Stimulated activated CD4-positive, alpha-beta T cell treated with anti-CD3 and anti-CD28 coated beads, Interleukin-12 subunit alpha, Interleukin-12 subunit beta, amount 100 ng/mL, for 24 hours (primary cell): ENCODE measurements at regions not wholly inside any gene's neighbourhood (a gene's known extent, or its start where the extent isn't known, plus 50 kb on each side); places are given as distances from the start of the nearest gene placed in this dataset.

Experiments used
- DNase-seq, 2 experiments: peaks; one replicate each; pipeline ENCODE4 v3.0.0-alpha.2; 2020; ENCODE audit warnings: low read depth in 2 of 2

GRCh38 chr14:22159099-22159498, 429.9 kb downstream of the DAD1 start:
- DNase-seq = no peak

- DNase-seq = no peak
Observed at GRCh38 chr14:22158560-22158959, 430.5 kb downstream of the DAD1 start.

GRCh38 chr14:22155571-22155970, 433.5 kb downstream of the DAD1 start:
- no peak for DNase-seq

GRCh38 chr14:22152903-22153302, 436.1 kb downstream of the DAD1 start:
- no peak for DNase-seq

GRCh38 chr14:22152161-22152870, 436.7 kb downstream of the DAD1 start:
- DNase-seq = no peak

GRCh38 chr14:22151121-22151520, 437.9 kb downstream of the DAD1 start:
- no peak for DNase-seq

GRCh38 chr14:22149058-22149457, 440.0 kb downstream of the DAD1 start:
- DNase-seq = no peak

- DNase-seq = no peak
Observed at GRCh38 chr14:22147716-22148115, 441.3 kb downstream of the DAD1 start.

GRCh38 chr14:22143363-22143762, 445.7 kb downstream of the DAD1 start:
- no peak for DNase-seq

GRCh38 chr14:22140633-22141032, 448.4 kb downstream of the DAD1 start:
- no peak for DNase-seq

GRCh38 chr14:22131749-22132476, 457.1 kb downstream of the DAD1 start:
- DNase-seq = peak in 1 of 2 experiments; percentile 21

- DNase-seq = no peak
Observed at GRCh38 chr14:22124073-22124613, 450.5 kb upstream of the OR4E1 start.

- no peak for DNase-seq
Observed at GRCh38 chr14:22122829-22123560, 449.4 kb upstream of the OR4E1 start.

GRCh38 chr14:22122227-22122818, 448.7 kb upstream of the OR4E1 start:
- no peak for DNase-seq

GRCh38 chr14:22118899-22119477, 445.4 kb upstream of the OR4E1 start:
- DNase-seq = no peak

- DNase-seq = no peak
Observed at GRCh38 chr14:22113401-22113800, 439.8 kb upstream of the OR4E1 start.

- peak in 1 of 2 experiments; percentile 16 for DNase-seq
Observed at GRCh38 chr14:22112004-22112403, 438.4 kb upstream of the OR4E1 start.

- DNase-seq = no peak
Observed at GRCh38 chr14:22107753-22108152, 434.1 kb upstream of the OR4E1 start.

- no peak for DNase-seq
Observed at GRCh38 chr14:22106700-22107697, 433.4 kb upstream of the OR4E1 start.

GRCh38 chr14:22105624-22106006, 432.0 kb upstream of the OR4E1 start:
- no peak for DNase-seq
